Mesodermal cell (in vitro differentiated cells): ENCODE measurements at regions not wholly inside any gene's neighbourhood (a gene's known extent, or its start where the extent isn't known, plus 50 kb on each side); places are given as distances from the start of the nearest gene placed in this dataset.

Experiments used
- H3K27ac ChIP-seq: 2 replicates; pipeline ENCODE4 v1.7.0; 2013; ENCODE audit warnings: mild to moderate bottlenecking, low read depth, low read length, moderate library complexity; ENCODE audit not compliant: severe bottlenecking
- H3K36me3 ChIP-seq: 2 replicates; pipeline ENCODE4 v1.7.1; 2013; ENCODE audit warnings: mild to moderate bottlenecking, low read length, moderate library complexity; ENCODE audit not compliant: control insufficient read depth, insufficient read depth
- H3K4me1 ChIP-seq: one replicate; pipeline ENCODE4 v1.7.1; 2013; ENCODE audit warnings: mild to moderate bottlenecking, low read length; ENCODE audit not compliant: insufficient read depth, control insufficient read depth, poor library complexity, severe bottlenecking
- H3K4me3 ChIP-seq: 2 replicates; pipeline ENCODE4 v1.7.0; 2013; ENCODE audit warnings: low read length, control low read depth, mild to moderate bottlenecking; ENCODE audit not compliant: insufficient read depth, poor library complexity, severe bottlenecking; ENCODE audit errors: extremely low read depth
- H3K9me3 ChIP-seq: 2 replicates; pipeline ENCODE4 v1.7.1; 2013; ENCODE audit warnings: mild to moderate bottlenecking, low read length, moderate library complexity; ENCODE audit not compliant: control insufficient read depth
- WGBS, 2 experiments: methylation state at CpG; one replicate each; pipeline ENCODE4 v1.1.5; 2013; ENCODE audit warnings: missing lambda C conversion rate in 2 of 2; ENCODE audit not compliant: insufficient coverage in 2 of 2; 5-methylcytosine and 5-hydroxymethylcytosine counted together

DNA sequence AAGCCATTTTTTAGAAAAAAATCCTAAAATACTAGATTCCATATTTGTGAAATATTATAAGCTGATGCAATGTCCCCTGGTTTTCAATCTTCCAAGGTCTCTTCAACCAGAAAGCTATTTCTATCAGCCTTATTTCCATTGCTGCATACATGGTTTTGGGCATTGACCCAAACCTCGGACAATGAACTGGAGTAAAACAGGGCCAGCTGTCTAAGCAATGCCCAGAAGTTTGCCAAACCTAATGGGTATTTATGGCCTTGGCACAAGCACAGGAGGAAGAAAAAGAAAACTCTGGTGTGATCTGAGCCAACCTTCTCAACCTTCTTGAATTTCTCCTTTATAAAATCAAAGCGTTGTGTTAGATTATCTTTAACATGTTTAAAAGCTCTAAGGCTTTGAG lies 402.3 kb downstream of the DNAJB9 start:
- H3K27ac ChIP-seq: no peak overlapping the region
- H3K4me3 ChIP-seq: no peak overlapping the region
- 89 to 91% methylated on average over 1 of the region's 2 CpGs for WGBS, 2 experiments
- no peaks in the 10 kb centered on the region for H3K36me3 ChIP-seq
- no peaks in the 10 kb centered on the region for H3K9me3 ChIP-seq
- no peaks in the 10 kb centered on the region for H3K4me1 ChIP-seq

- H3K4me3 ChIP-seq: no peak overlapping the region
- no CpG with 5 or more reads among the region's 1 CpG for WGBS, 2 experiments
- H3K27ac ChIP-seq: no peak overlapping the region
- no peaks in the 10 kb centered on the region for H3K36me3 ChIP-seq
- H3K4me1 ChIP-seq: no peaks in the 10 kb centered on the region
- H3K9me3 ChIP-seq: no peaks in the 10 kb centered on the region
Measured at GRCh38 chr7:108973075-108973474, 403.4 kb downstream of the DNAJB9 start.

DNA sequence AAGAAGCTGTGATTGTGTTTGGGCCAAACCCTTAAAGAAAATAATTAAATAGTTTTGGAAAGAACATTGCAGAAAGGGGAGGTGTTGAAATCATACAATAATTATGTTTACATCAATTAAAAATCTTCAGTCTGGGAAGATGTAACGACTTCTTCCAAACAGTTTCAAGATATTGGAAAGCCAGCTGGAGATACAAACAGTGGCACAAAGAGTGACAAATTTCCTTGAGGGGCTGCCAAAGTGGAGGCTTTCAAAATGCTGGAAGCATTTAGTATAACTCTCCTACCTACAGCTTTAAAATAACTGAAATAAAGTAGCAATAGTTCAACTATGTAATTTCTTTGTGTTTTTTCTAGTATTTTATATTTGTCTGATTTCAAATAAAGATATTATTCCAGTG lies 405.0 kb downstream of the DNAJB9 start:
- H3K4me1 ChIP-seq: no peaks in the 10 kb centered on the region
- H3K27ac ChIP-seq: no peak overlapping the region
- H3K9me3 ChIP-seq: no peaks in the 10 kb centered on the region
- H3K4me3 ChIP-seq: no peak overlapping the region
- no CpG with 5 or more reads among the region's 1 CpG for WGBS, 2 experiments
- no peaks in the 10 kb centered on the region for H3K36me3 ChIP-seq

DNA sequence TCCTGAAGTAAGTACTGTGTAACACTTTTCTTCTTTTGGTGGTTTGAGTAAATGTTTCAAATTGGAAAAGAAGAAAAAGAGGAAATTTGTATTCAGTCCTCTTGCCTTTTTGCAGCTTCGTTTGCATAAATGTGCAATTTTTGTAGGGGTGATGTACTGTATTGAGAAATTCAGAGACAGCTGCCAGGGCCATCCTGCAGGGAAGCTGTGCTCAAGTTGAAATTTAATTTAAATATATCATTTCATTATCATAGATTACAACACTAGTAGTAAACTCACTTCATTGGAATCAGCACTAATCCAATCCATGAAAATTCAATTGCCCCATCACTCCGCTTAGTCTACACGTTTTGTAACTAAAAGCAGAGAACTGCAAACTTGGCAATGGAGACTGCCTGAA lies 415.4 kb downstream of the DNAJB9 start:
- Histone ChIP-seq H3K4me1 (no peaks in the 10 kb centered on the region), H3K4me3 (no peak overlapping the region), H3K9me3 (no peaks in the 10 kb centered on the region), H3K36me3 (no peaks in the 10 kb centered on the region), H3K27ac (no peak overlapping the region)
- WGBS, 2 experiments: 93 to 100% methylated on average over 2 to 3 of the region's 3 CpGs

- H3K9me3 ChIP-seq: no peaks in the 10 kb centered on the region
- H3K4me3 ChIP-seq: no peak overlapping the region
- no peaks in the 10 kb centered on the region for H3K36me3 ChIP-seq
- H3K27ac ChIP-seq: no peak overlapping the region
- 95 to 100% methylated on average over 1 to 2 of the region's 2 CpGs for WGBS, 2 experiments
- no peaks in the 10 kb centered on the region for H3K4me1 ChIP-seq
Measured at GRCh38 chr7:108989319-108989718, 419.6 kb downstream of the DNAJB9 start.

- H3K27ac ChIP-seq: no peak overlapping the region
- no peak overlapping the region for H3K4me3 ChIP-seq
- H3K9me3 ChIP-seq: no peaks in the 10 kb centered on the region
- no peaks in the 10 kb centered on the region for H3K36me3 ChIP-seq
- 80 to 92% methylated on average over 1 to 4 of the region's 6 CpGs for WGBS, 2 experiments
- H3K4me1 ChIP-seq: no peaks in the 10 kb centered on the region
Measured at GRCh38 chr7:108997480-108997879, 427.8 kb downstream of the DNAJB9 start.

- Histone ChIP-seq H3K4me3 (no peak overlapping the region), H3K36me3 (no peaks in the 10 kb centered on the region), H3K9me3 (no peaks in the 10 kb centered on the region), H3K27ac (peak overlapping the region; percentile 5), H3K4me1 (peaks cover 8% of the 10 kb centered on the region)
- 33 to 88% methylated on average over 1 of the region's 1 CpG for WGBS, 2 experiments
Measured at GRCh38 chr7:109003742-109004141, 434.1 kb downstream of the DNAJB9 start.

- no peak overlapping the region for H3K27ac ChIP-seq
- H3K4me3 ChIP-seq: no peak overlapping the region
- peaks cover 5% of the 10 kb centered on the region for H3K4me1 ChIP-seq
- H3K9me3 ChIP-seq: no peaks in the 10 kb centered on the region
- no peaks in the 10 kb centered on the region for H3K36me3 ChIP-seq
- WGBS, 2 experiments: 88 to 91% methylated on average over 4 to 5 of the region's 6 CpGs
Measured at GRCh38 chr7:109009636-109010035, 440.0 kb downstream of the DNAJB9 start.

DNA sequence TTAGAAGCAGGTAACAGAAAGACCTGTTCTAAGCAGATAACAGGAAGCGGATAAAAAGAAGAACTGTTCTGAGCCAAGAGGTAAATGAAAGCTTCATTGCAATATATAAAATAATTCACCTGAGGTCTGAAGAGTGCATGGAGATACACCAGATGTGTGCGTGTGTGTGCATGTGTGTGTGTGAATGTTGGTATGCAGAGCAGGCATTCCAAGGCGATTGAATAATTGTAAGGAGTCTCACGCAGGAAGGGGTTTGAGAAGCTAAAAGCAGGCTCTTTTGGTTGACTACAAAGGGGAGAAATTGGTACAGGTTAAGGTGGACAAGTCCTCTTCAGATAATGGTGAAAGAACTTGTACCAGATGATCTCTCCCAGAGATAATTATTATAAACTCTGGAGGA lies 450.6 kb downstream of the DNAJB9 start:
- H3K4me3 ChIP-seq: no peak overlapping the region
- H3K9me3 ChIP-seq: no peaks in the 10 kb centered on the region
- H3K4me1 ChIP-seq: no peaks in the 10 kb centered on the region
- no peaks in the 10 kb centered on the region for H3K36me3 ChIP-seq
- H3K27ac ChIP-seq: no peak overlapping the region
- WGBS, 2 experiments: 87 to 89% methylated on average over 2 to 3 of the region's 4 CpGs

GRCh38 chr7:109021390-109021789 lies 451.7 kb downstream of the DNAJB9 start:
- WGBS, 2 experiments: 100% methylated on average over 1 of the region's 2 CpGs; no CpG with 5 or more reads in 1 of the 2 experiments
- Histone ChIP-seq H3K27ac (no peak overlapping the region), H3K4me1 (no peaks in the 10 kb centered on the region), H3K36me3 (no peaks in the 10 kb centered on the region), H3K4me3 (no peak overlapping the region), H3K9me3 (no peaks in the 10 kb centered on the region)

GRCh38 chr7:109029866-109030265 lies 460.2 kb downstream of the DNAJB9 start:
- no peaks in the 10 kb centered on the region for H3K9me3 ChIP-seq
- no peaks in the 10 kb centered on the region for H3K4me1 ChIP-seq
- H3K36me3 ChIP-seq: no peaks in the 10 kb centered on the region
- no peak overlapping the region for H3K4me3 ChIP-seq
- H3K27ac ChIP-seq: no peak overlapping the region
- 80% methylated on average over 1 of the region's 3 CpGs; no CpG with 5 or more reads in 1 of the 2 experiments for WGBS, 2 experiments
